ENCODE measurements at regions not wholly inside any gene's neighbourhood (a gene's known extent, or its start where the extent isn't known, plus 50 kb on each side); places are given as distances from the start of the nearest gene placed in this dataset.
"Not testable (repeated sequence)": the region's sequence is repeated elsewhere in the genome, so short reads cannot be mapped to it uniquely, and the experiment has no call there.

DNA sequence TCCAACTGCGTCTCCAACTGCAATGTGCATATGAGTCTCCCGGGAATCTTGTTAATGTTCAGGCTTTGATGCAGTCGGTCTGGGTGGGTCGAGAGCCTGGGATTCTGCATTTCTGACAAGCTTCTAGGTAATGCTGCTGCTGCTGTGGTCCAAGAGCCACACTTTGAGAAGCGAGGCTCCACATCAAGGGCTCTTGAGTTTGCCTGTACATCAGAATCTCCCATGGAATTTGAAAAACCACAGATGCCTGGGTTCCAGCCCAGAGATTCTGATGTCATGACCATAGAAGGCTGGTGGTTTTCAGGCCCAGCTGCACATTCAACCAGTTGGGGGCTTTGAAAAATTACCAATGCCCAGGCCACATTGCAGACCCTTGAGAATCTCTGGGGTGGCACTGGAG lies 93.9 kb upstream of the TARDBP start:
- Histone ChIP-seq H3K9me3 (ENCODE audit: low read depth) (no peaks in the 10 kb centered on the region), H3K27ac (no peak overlapping the region)
- peak in 1 of 2 donors; percentile 60 for DNase-seq (ENCODE audit: low read depth in 1 of 2, low spot score in 1 of 2)

DNA sequence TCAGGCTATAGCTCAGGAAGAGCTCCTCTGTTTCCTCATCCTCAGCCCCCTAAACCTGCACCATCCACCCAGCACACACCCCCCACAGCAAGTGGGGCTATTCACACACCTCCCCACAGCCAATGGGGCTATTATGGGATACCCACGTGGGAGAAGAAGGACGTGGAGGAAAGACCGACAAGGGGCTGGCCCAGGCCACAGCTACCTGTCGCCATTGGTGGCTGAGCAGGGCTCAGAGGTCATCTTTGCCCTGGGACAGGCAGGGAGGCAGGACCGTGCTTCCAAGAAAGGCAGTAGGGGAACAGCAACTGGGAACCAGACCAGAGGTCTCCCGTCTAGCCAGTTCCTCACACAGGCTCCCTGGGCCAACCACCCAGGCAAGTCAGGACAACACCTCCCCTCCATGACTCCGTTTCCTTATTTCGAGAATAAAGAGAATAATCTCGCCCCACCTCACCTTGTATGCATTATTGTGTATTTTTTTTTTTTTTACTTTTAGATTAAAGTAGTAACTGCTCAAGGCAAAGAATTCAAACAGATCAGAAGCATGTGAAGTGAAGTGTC lies 92.3 kb upstream of the TARDBP start:
- H3K27me3 ChIP-seq: no peaks in the 10 kb centered on the region
- H3K4me1 ChIP-seq (ENCODE audit: low read depth): no peaks in the 10 kb centered on the region
- no peak for TF ChIP-seq CTCF (IDR thresholded peaks at IDR 0.05; ENCODE audit: low read depth, low read length)
- H3K9me3 ChIP-seq (ENCODE audit: low read depth): no peaks in the 10 kb centered on the region
- no peak for DNase-seq (ENCODE audit: low read depth in 1 of 2, low spot score in 1 of 2)
- H3K36me3 ChIP-seq: no peaks in the 10 kb centered on the region
- H3K4me3 ChIP-seq: no peak overlapping the region
- no peak overlapping the region for H3K27ac ChIP-seq

More for the DNA sequence above, 93.9 kb upstream of the TARDBP start:
- no peak for TF ChIP-seq CTCF (IDR thresholded peaks at IDR 0.05; ENCODE audit: low read depth, low read length)
- H3K4me1 ChIP-seq (ENCODE audit: low read depth): no peaks in the 10 kb centered on the region
- no peak overlapping the region for H3K4me3 ChIP-seq
- no peaks in the 10 kb centered on the region for H3K36me3 ChIP-seq
- H3K27me3 ChIP-seq: no peaks in the 10 kb centered on the region

- not testable (repeated sequence) for DNase-seq (ENCODE audit: low read depth in 1 of 2, low spot score in 1 of 2); H3K36me3 ChIP-seq; H3K27ac ChIP-seq; H3K4me1 ChIP-seq (ENCODE audit: low read depth); H3K9me3 ChIP-seq (ENCODE audit: low read depth); H3K27me3 ChIP-seq; H3K4me3 ChIP-seq
Measured at GRCh38 chr1:10922315-10923060, 90.0 kb upstream of the TARDBP start.

GRCh38 chr1:10924030-10924429 lies 88.4 kb upstream of the TARDBP start:
- Histone ChIP-seq H3K4me1 (ENCODE audit: low read depth) (no peaks in the 10 kb centered on the region), H3K27ac (no peak overlapping the region), H3K27me3 (no peaks in the 10 kb centered on the region), H3K36me3 (no peaks in the 10 kb centered on the region), H3K4me3 (no peak overlapping the region), H3K9me3 (ENCODE audit: low read depth) (no peaks in the 10 kb centered on the region)
- no peak for TF ChIP-seq CTCF (IDR thresholded peaks at IDR 0.05; ENCODE audit: low read depth, low read length)
- no peak for DNase-seq (ENCODE audit: low read depth in 1 of 2, low spot score in 1 of 2)

DNA sequence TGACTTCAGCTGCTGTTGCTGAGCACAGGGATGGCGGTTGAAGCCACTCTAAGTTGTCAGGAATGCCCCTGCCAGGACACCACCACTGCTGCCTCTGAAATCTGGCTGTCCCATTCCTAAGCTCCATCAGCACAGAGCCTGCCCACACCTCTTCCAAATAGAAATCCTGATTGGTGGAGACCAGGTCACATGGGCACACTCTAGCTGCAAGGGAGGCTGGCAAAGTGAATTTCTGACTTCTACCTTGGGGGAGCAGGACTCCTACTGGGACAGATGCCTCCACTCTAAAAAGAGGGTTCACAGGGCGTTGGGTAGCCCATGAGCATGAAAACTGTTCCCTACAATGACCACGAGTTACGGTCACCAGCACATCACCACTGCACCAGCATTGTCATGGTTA lies 83.8 kb upstream of the TARDBP start:
- Histone ChIP-seq H3K36me3 (no peaks in the 10 kb centered on the region), H3K4me3 (no peak overlapping the region), H3K27me3 (no peaks in the 10 kb centered on the region), H3K9me3 (ENCODE audit: low read depth) (no peaks in the 10 kb centered on the region), H3K27ac (no peak overlapping the region), H3K4me1 (ENCODE audit: low read depth) (no peaks in the 10 kb centered on the region)
- no peak for TF ChIP-seq CTCF (IDR thresholded peaks at IDR 0.05; ENCODE audit: low read depth, low read length)
- DNase-seq (ENCODE audit: low read depth in 1 of 2, low spot score in 1 of 2): no peak

DNA sequence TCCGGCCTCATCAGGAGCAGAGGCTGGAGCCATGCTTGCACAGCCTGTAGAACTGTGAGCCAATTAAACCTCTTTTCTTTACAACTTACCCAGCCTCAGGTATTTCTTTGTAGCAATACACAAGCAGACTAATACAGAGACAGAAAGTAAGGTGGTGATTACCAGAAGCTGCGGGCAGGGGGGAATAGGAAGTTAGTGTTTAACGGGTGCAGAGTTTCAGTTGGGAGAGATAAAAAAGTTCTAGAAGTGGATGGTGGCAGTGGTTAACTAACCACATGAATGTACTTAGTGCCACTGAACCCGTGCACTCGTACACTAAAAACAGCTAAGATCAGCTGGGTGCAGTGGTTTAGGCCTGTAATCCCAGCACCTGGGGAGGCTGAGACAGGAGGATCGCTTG lies 80.4 kb upstream of the TARDBP start:
- no peak overlapping the region for H3K4me3 ChIP-seq
- TF ChIP-seq CTCF (IDR thresholded peaks at IDR 0.05; ENCODE audit: low read depth, low read length): no peak
- no peak overlapping the region for H3K27ac ChIP-seq
- no peaks in the 10 kb centered on the region for H3K9me3 ChIP-seq (ENCODE audit: low read depth)
- H3K4me1 ChIP-seq (ENCODE audit: low read depth): no peaks in the 10 kb centered on the region
- no peaks in the 10 kb centered on the region for H3K36me3 ChIP-seq
- H3K27me3 ChIP-seq: no peaks in the 10 kb centered on the region
- no peak for DNase-seq (ENCODE audit: low read depth in 1 of 2, low spot score in 1 of 2)

Measured in cardiac muscle cell (in vitro differentiated cells and primary cell).